WTC11 (cell line): ENCODE measurements at regions not wholly inside any gene's neighbourhood (a gene's known extent, or its start where the extent isn't known, plus 50 kb on each side); places are given as distances from the start of the nearest gene placed in this dataset.
"Not testable (repeated sequence)": the region's sequence is repeated elsewhere in the genome, so short reads cannot be mapped to it uniquely, and the experiment has no call there.

ENCODE experiments used
- JUN ChIP-seq: sonication (generic); formaldehyde crosslinking; IDR thresholded peaks from 2 replicates; pipeline ENCODE4 v1.8.0; 2023; ENCODE audit warnings: mild to moderate bottlenecking, missing genetic modification reagents
- KAT7 ChIP-seq: sonication (generic); formaldehyde crosslinking; IDR thresholded peaks from 2 replicates; pipeline ENCODE4 v1.8.1; 2023; ENCODE audit warnings: missing genetic modification reagents, mild to moderate bottlenecking, borderline replicate concordance
- NFE2L1 ChIP-seq: sonication (generic); formaldehyde crosslinking; IDR thresholded peaks from 2 replicates; pipeline ENCODE4 v1.8.1; 2023; ENCODE audit warnings: missing genetic modification reagents
- NR2C2 ChIP-seq: sonication (generic); formaldehyde crosslinking; IDR thresholded peaks from 2 replicates; pipeline ENCODE4 v1.8.0; 2022; ENCODE audit warnings: mild to moderate bottlenecking, missing genetic modification reagents
- SMAD3 ChIP-seq: sonication (generic); formaldehyde crosslinking; IDR thresholded peaks from 2 replicates; pipeline ENCODE4 v1.8.0; 2022; ENCODE audit warnings: missing genetic modification reagents, mild to moderate bottlenecking, borderline replicate concordance
- TF ChIP-seq, protein P1 (sequence below): sonication (generic); formaldehyde crosslinking; IDR thresholded peaks from 2 replicates; pipeline ENCODE4 v1.8.0; 2022; ENCODE audit warnings: mild to moderate bottlenecking, missing genetic modification reagents
- TF ChIP-seq, protein P2 (sequence below): fragments of 200-600 bp; IDR thresholded peaks from 2 replicates; pipeline ENCODE4 v1.8.0; 2022; ENCODE audit warnings: antibody characterized with exemption

DNA sequence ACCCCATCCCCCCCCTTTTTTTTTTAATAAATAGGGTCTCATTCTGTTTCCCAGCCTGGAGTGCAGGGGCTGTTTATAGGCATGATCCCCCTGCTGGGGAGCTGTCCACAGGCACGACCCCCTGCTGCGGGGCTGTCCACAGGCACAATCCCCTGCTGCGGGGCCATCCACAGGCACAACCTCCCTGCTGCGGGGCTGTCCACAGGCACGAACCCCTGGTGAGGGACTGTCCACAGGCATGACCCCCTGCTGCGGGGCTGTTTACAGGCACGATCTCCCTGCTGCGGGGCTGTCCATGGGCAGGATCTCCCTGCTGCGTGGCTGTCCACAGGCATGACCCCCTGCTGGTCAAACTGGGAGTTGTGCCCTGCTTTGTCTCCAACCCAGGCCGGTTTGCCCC lies 5290.1 kb upstream of the TPTE start:
- TF ChIP-seq, protein P1, sequence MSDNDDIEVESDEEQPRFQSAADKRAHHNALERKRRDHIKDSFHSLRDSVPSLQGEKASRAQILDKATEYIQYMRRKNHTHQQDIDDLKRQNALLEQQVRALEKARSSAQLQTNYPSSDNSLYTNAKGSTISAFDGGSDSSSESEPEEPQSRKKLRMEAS: not testable (repeated sequence)
- not testable (repeated sequence) for TF ChIP-seq NR2C2; NFE2L1 (CRISPR knock-in tag); KAT7 (CRISPR knock-in tag); SMAD3 (CRISPR knock-in tag); JUN (CRISPR knock-in tag)
- TF ChIP-seq, protein P2, sequence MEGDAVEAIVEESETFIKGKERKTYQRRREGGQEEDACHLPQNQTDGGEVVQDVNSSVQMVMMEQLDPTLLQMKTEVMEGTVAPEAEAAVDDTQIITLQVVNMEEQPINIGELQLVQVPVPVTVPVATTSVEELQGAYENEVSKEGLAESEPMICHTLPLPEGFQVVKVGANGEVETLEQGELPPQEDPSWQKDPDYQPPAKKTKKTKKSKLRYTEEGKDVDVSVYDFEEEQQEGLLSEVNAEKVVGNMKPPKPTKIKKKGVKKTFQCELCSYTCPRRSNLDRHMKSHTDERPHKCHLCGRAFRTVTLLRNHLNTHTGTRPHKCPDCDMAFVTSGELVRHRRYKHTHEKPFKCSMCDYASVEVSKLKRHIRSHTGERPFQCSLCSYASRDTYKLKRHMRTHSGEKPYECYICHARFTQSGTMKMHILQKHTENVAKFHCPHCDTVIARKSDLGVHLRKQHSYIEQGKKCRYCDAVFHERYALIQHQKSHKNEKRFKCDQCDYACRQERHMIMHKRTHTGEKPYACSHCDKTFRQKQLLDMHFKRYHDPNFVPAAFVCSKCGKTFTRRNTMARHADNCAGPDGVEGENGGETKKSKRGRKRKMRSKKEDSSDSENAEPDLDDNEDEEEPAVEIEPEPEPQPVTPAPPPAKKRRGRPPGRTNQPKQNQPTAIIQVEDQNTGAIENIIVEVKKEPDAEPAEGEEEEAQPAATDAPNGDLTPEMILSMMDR: not testable (repeated sequence)
